GM06990 (cell line): ENCODE measurements at regions not wholly inside any gene's neighbourhood (a gene's known extent, or its start where the extent isn't known, plus 50 kb on each side); places are given as distances from the start of the nearest gene placed in this dataset.

ENCODE experiments used
- DNase-seq: peaks from one replicate; pipeline ENCODE4 v3.0.0-alpha.2; 2011; ENCODE audit not compliant: insufficient read length; ENCODE audit errors: extremely low read depth
- H3K27me3 ChIP-seq: replicated peaks from 2 replicates; pipeline ENCODE4 v1.6.0; 2011; ENCODE audit warnings: low read length; ENCODE audit not compliant: control insufficient read depth, insufficient read depth
- H3K36me3 ChIP-seq: 2 replicates; pipeline ENCODE4 v1.5.1; 2011; ENCODE audit warnings: low read length; ENCODE audit not compliant: control insufficient read depth, insufficient read depth
- H3K4me3 ChIP-seq: replicated peaks from 2 replicates; pipeline ENCODE4 v1.5.1; 2011; ENCODE audit warnings: low read depth, mild to moderate bottlenecking, control low read depth, low read length
- TF ChIP-seq, protein P1 (sequence below): IDR thresholded peaks from 2 replicates; pipeline ENCODE4 v1.5.1; 2011; ENCODE audit warnings: low read length, control low read depth, mild to moderate bottlenecking, inconsistent platforms; ENCODE audit not compliant: insufficient read depth, poor library complexity, severe bottlenecking

DNA sequence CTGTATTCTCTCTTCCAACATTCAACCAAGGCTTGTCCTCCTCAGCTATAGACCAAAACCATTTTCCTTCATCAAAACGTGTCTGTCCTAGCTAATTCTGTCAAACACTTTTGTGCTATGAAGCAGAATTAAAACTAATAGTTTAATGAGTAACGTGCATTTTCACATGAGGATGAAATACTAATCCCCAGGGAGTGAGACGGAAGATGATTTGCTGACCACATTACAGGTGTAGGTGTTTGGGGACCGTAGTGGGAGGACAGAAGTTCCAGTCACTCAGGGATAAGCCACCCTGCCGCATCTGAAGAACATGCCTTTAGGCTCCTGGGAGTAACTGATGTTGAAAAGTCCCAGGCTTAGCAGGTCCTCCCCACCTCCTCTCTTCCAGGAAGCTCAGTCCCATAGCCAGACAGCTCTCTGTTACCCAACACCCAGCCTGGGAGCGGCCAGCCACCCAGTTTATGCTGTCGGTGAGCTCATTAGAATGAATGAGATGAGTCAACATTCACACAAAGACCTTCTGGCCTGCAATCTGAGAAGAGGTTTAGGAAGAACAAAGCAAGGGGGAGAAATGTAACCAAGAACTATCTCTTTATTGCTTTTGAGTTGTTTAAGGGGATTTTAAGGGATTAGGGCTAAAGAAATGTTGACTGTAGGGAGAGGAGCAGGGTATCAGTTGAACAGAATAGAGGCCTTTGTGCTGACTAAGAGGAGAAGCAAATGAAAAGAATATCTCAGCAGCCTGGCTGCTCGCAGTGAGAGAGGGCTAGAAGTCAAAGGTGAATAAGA lies 122.5 kb downstream of the FOXI3 start:
- TF ChIP-seq, protein P1, sequence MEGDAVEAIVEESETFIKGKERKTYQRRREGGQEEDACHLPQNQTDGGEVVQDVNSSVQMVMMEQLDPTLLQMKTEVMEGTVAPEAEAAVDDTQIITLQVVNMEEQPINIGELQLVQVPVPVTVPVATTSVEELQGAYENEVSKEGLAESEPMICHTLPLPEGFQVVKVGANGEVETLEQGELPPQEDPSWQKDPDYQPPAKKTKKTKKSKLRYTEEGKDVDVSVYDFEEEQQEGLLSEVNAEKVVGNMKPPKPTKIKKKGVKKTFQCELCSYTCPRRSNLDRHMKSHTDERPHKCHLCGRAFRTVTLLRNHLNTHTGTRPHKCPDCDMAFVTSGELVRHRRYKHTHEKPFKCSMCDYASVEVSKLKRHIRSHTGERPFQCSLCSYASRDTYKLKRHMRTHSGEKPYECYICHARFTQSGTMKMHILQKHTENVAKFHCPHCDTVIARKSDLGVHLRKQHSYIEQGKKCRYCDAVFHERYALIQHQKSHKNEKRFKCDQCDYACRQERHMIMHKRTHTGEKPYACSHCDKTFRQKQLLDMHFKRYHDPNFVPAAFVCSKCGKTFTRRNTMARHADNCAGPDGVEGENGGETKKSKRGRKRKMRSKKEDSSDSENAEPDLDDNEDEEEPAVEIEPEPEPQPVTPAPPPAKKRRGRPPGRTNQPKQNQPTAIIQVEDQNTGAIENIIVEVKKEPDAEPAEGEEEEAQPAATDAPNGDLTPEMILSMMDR, result no peak
- Histone ChIP-seq H3K36me3 (no peaks in the 10 kb centered on the region), H3K4me3 (no peak overlapping the region), H3K27me3 (no peaks in the 10 kb centered on the region)
- DNase-seq, result peak; percentile 14

DNA sequence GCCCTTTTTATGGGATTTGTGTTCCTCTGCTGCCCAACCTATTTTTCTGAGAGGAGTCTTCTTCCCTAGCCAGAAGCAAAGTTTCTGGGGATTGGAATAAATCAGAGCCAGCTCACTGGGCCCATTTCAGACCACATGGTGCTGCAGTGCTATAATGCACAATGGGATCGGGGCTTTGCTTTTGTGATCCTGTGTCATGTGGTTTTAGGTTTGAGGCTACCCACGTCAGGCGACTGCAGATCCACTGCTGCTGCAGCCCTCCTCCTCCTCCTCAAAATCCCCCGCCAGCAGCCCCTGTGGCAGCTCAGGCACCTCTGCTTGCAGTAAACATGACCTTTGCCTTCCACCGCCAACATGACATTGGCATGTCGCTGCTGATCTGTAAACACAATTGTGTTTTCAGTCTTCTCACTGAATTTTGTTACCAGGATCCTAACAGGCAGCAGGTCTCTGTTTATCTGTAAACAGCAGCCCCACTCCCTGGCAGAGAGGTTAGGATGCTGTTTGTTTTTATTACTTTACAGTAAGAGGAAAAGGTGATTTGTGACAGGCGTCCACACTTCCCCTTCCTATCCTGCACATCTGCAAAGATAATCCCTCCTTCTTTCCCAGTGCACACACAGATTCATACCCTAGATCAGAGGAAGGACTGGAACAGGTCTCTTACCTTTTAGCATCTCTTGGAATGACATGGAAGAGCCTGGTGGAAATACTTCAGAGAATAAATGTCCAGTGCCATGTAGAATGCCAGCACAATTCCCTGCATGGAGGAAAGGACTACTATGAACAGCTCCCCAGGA lies 130.8 kb downstream of the FOXI3 start:
- TF ChIP-seq, protein P1, result no peak
- DNase-seq, result no peak
- no peaks in the 10 kb centered on the region for H3K36me3 ChIP-seq
- no peak overlapping the region for H3K4me3 ChIP-seq
- H3K27me3 ChIP-seq, result no peaks in the 10 kb centered on the region; the same call in 1 of the 2 replicates

DNA sequence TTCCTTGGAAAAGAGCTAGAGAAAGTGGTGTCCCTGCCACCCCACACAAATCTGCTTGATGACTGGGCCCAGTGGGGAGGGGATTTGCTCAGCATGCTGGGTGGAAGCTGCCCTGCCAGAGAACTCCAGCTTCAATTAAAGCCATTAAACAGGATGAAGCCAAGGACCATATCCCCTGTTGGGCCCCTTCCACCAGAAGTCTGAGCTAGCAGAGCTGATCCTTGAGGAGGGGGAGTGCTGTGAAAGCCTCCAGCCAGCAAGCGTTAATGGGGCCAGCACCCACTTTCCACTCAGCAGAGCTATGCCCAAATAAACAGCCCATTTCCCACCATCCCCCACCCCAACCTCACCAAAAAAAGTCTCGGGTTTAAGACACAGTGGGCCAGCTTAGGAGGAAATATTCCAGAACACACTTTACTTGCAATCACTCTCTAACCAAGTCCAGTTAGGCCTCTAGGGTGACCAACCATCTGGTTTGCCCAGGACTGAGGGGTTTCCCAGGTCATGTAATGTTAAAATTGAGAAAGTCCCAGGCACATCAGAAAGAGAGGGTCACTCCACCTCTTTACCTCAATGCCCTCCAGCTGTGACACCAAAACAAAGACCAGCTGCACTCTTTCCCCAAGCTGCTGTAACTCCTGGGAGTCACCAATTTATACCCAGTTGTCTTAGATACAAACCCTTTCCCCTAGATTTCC lies 132.3 kb downstream of the FOXI3 start:
- Histone ChIP-seq H3K36me3 (no peaks in the 10 kb centered on the region), H3K4me3 (no peak overlapping the region), H3K27me3 (no peaks in the 10 kb centered on the region; the same call in 1 of the 2 replicates)
- DNase-seq, result no peak
- TF ChIP-seq, protein P1, result no peak

DNA sequence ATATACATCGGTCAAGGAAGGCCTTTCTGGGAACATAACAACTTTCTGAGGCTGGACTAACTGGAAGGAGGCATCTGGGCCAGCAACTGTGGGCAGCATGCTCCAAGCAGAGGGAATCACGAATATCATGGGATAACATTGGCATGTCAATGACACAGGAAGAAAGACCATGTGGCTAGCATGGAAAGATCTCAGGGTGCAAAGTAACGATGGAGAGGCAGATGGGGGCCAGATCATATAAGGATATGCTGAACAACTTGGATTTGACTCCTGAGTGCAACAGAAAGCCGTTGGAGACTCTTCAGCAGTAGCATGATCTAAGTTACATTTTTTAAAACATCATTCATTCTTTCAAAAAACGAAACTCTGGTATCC lies 133.6 kb downstream of the FOXI3 start:
- no peak overlapping the region for H3K4me3 ChIP-seq
- TF ChIP-seq, protein P1, result no peak
- DNase-seq, result no peak
- no peaks in the 10 kb centered on the region; the same call in 1 of the 2 replicates for H3K27me3 ChIP-seq
- H3K36me3 ChIP-seq, result no peaks in the 10 kb centered on the region

DNA sequence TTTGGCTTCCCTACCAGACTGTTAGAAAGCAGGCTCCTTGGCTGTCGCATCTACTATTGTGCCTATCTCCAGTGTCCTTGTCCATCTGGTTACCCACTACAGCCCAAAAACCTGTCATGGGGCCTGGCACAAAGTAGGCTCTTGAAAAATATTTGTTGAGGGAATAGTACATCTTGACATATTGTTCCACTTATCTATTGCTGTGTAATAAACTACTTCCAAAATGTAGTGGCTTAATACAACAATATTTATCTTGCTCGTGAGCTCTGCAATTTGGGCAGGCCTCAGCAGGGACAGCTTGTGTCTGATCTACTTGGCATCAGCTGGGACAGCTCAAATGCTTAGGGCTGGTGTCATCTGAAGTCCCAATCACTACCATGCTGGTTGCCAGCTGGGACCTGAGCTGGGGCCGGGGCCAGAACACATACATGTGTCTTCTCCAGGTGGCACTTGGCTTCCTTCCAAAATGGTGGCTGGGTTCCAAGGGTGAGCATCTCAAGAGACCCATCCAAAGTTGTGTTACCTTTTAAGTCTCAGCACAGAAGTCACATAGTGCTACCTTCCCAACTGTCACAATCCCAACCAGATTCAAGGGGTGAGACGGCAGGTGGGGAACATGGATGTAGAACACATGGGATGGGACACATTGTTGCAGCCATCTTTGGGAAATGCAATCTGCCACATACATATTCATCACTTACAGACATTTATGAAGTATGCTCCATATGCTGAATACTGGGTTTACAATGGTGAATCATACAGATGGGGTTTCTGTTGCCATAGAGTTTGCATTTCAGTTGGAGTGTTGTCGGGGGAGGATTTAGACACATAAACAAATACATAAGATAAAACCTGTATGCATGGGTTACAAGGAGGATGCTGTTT lies 134.2 kb downstream of the FOXI3 start:
- no peaks in the 10 kb centered on the region; the same call in 1 of the 2 replicates for H3K27me3 ChIP-seq
- TF ChIP-seq, protein P1, result no peak
- no peak overlapping the region for H3K4me3 ChIP-seq
- DNase-seq, result no peak
- no peaks in the 10 kb centered on the region for H3K36me3 ChIP-seq
